ENCODE measurements at regions not wholly inside any gene's neighbourhood (a gene's known extent, or its start where the extent isn't known, plus 50 kb on each side); places are given as distances from the start of the nearest gene placed in this dataset.

- H3K4me1 ChIP-seq (ENCODE audit: insufficient read depth, low read length): no peaks in the 10 kb centered on the region
- Mint-ChIP-seq H3K4me1 (ENCODE audit: low read depth) (peaks cover 12% of the 10 kb centered on the region), H3K27me3 (peaks cover 4% of the 10 kb centered on the region), H3K36me3 (ENCODE audit: low read depth) (no peaks in the 10 kb centered on the region), H3K27ac (no peak overlapping the region), H3K4me3 (no peak overlapping the region), H3K9me3 (no peaks in the 10 kb centered on the region)
- H3K27me3 ChIP-seq (ENCODE audit: control insufficient read depth in 1 of 2, insufficient read depth in 2 of 2, low read length in 2 of 2): no peaks in the 10 kb centered on the region
- no peak overlapping the region for H3K4me3 ChIP-seq (ENCODE audit: low read length)
- CTCF ChIA-PET: no interaction called here
- POLR2A ChIA-PET: no interaction called here
- no peaks in the 10 kb centered on the region for H3K36me3 ChIP-seq (ENCODE audit: insufficient read depth, low read length)
- no peak for ATAC-seq (ENCODE audit: poor library complexity)
- H3K9me3 ChIP-seq (ENCODE audit: control insufficient read depth in 1 of 2, insufficient read depth in 1 of 2, low read length in 2 of 2): peaks cover 0 to 27% of the 10 kb centered on the region in 2 experiments
- no peak for TF ChIP-seq CTCF (IDR thresholded peaks at IDR 0.05)
- intact Hi-C loops (cut with DNase I, micrococcal nuclease): no loop called here
- no peak for DNase-seq
- H3K27ac ChIP-seq (ENCODE audit: low read depth in 1 of 2, low read length in 2 of 2): no peak overlapping the region
These were observed 129.8 kb downstream of the LRRC30 start for GRCh38 chr18:7360606-7361170.

- Mint-ChIP-seq H3K4me1 (ENCODE audit: low read depth) (peaks cover 12% of the 10 kb centered on the region), H3K27me3 (peaks cover 13% of the 10 kb centered on the region), H3K36me3 (ENCODE audit: low read depth) (no peaks in the 10 kb centered on the region), H3K27ac (no peak overlapping the region), H3K4me3 (no peak overlapping the region), H3K9me3 (no peaks in the 10 kb centered on the region)
- H3K4me3 ChIP-seq (ENCODE audit: low read length): no peak overlapping the region
- H3K9me3 ChIP-seq (ENCODE audit: control insufficient read depth in 1 of 2, insufficient read depth in 1 of 2, low read length in 2 of 2): peaks cover 0 to 40% of the 10 kb centered on the region in 2 experiments
- TF ChIP-seq CTCF (IDR thresholded peaks at IDR 0.05): no peak
- H3K27ac ChIP-seq (ENCODE audit: low read depth in 1 of 2, low read length in 2 of 2): no peak overlapping the region
- H3K4me1 ChIP-seq (ENCODE audit: insufficient read depth, low read length): no peaks in the 10 kb centered on the region
- ATAC-seq (ENCODE audit: poor library complexity) (no peak), DNase-seq (no peak)
- POLR2A ChIA-PET: no interaction called here
- CTCF ChIA-PET: no interaction called here
- H3K27me3 ChIP-seq (ENCODE audit: control insufficient read depth in 1 of 2, insufficient read depth in 2 of 2, low read length in 2 of 2): peaks cover 0 to 3% of the 10 kb centered on the region in 2 experiments
- intact Hi-C loops (cut with DNase I, micrococcal nuclease): no loop called here
- H3K36me3 ChIP-seq (ENCODE audit: insufficient read depth, low read length): no peaks in the 10 kb centered on the region
These were observed 132.4 kb downstream of the LRRC30 start for GRCh38 chr18:7363338-7363737.

GRCh38 chr18:7366597-7366996 lies 135.7 kb downstream of the LRRC30 start:
- ChIA-PET CTCF (no interaction called here), POLR2A (no interaction called here)

More at GRCh38 chr18:7366597-7366996, 135.7 kb downstream of the LRRC30 start:
- peaks cover 0 to 38% of the 10 kb centered on the region in 2 experiments for H3K9me3 ChIP-seq (ENCODE audit: control insufficient read depth in 1 of 2, insufficient read depth in 1 of 2, low read length in 2 of 2)
- Mint-ChIP-seq H3K27me3 (peaks cover 13% of the 10 kb centered on the region), H3K9me3 (no peaks in the 10 kb centered on the region), H3K36me3 (ENCODE audit: low read depth) (no peaks in the 10 kb centered on the region), H3K27ac (no peak overlapping the region), H3K4me3 (no peak overlapping the region), H3K4me1 (ENCODE audit: low read depth) (peaks cover 12% of the 10 kb centered on the region)
- no peaks in the 10 kb centered on the region for H3K4me1 ChIP-seq (ENCODE audit: insufficient read depth, low read length)
- peaks cover 0 to 3% of the 10 kb centered on the region in 2 experiments for H3K27me3 ChIP-seq (ENCODE audit: control insufficient read depth in 1 of 2, insufficient read depth in 2 of 2, low read length in 2 of 2)
- no peak overlapping the region for H3K27ac ChIP-seq (ENCODE audit: low read depth in 1 of 2, low read length in 2 of 2)
- DNase-seq (no peak), ATAC-seq (ENCODE audit: poor library complexity) (no peak)
- no peak overlapping the region for H3K4me3 ChIP-seq (ENCODE audit: low read length)
- no peaks in the 10 kb centered on the region for H3K36me3 ChIP-seq (ENCODE audit: insufficient read depth, low read length)
- no peak for TF ChIP-seq CTCF (IDR thresholded peaks at IDR 0.05)
- intact Hi-C loops (cut with DNase I, micrococcal nuclease): no loop called here

Measured in CD4-positive, alpha-beta T cell (primary cell).